Progenitor cell of endocrine pancreas (in vitro differentiated cells): ENCODE measurements at regions not wholly inside any gene's neighbourhood (a gene's known extent, or its start where the extent isn't known, plus 50 kb on each side); places are given as distances from the start of the nearest gene placed in this dataset.

ENCODE experiments used
- DNase-seq: peaks from one replicate; pipeline ENCODE4 v3.0.0; 2021; ENCODE audit warnings: low spot score; ENCODE audit not compliant: unreplicated experiment
- H3K27ac Mint-ChIP-seq: 2 replicates; pipeline ENCODE4 v1.8.0; 2021; ENCODE audit warnings: mild to moderate bottlenecking, moderate library complexity, mixed read lengths
- H3K27me3 Mint-ChIP-seq: 2 replicates; pipeline ENCODE4 v1.8.0; 2021; ENCODE audit warnings: mixed read lengths
- H3K36me3 Mint-ChIP-seq: 2 replicates; pipeline ENCODE4 v1.8.0; 2022; ENCODE audit warnings: mixed read lengths; ENCODE audit not compliant: insufficient read depth
- H3K4me1 Mint-ChIP-seq: 2 replicates; pipeline ENCODE4 v1.8.0; 2021; ENCODE audit warnings: low read depth, mixed read lengths
- H3K4me3 Mint-ChIP-seq: 2 replicates; pipeline ENCODE4 v1.8.0; 2021; ENCODE audit warnings: low read depth, mild to moderate bottlenecking, moderate library complexity, mixed read lengths
- H3K9me3 Mint-ChIP-seq: 2 replicates; pipeline ENCODE4 v1.8.0; 2021; ENCODE audit warnings: low read depth, mixed read lengths
- CTCF ChIP-seq: fragments of 200-600 bp; sonication (generic); IDR thresholded peaks from one replicate; pipeline ENCODE4 v1.5.0; 2021; ENCODE audit warnings: antibody characterized with exemption, mild to moderate bottlenecking; ENCODE audit not compliant: unreplicated experiment

GRCh38 chr2:120438301-120439066 is 92.5 kb downstream of the INHBB start:
- no peaks in the 10 kb centered on the region for H3K9me3 Mint-ChIP-seq
- H3K27me3 Mint-ChIP-seq = peaks cover 49% of the 10 kb centered on the region
- H3K36me3 Mint-ChIP-seq = no peaks in the 10 kb centered on the region
- TF ChIP-seq CTCF = no peak
- H3K4me1 Mint-ChIP-seq = peaks cover 14% of the 10 kb centered on the region
- DNase-seq = no peak
- no peak overlapping the region for H3K27ac Mint-ChIP-seq
- H3K4me3 Mint-ChIP-seq = no peak overlapping the region

GRCh38 chr2:120439067-120439368 is 93.1 kb downstream of the INHBB start:
- no peak overlapping the region for H3K4me3 Mint-ChIP-seq
- H3K27me3 Mint-ChIP-seq = peaks cover 53% of the 10 kb centered on the region
- H3K36me3 Mint-ChIP-seq = no peaks in the 10 kb centered on the region
- DNase-seq = no peak
- no peaks in the 10 kb centered on the region for H3K9me3 Mint-ChIP-seq
- TF ChIP-seq CTCF = no peak
- no peak overlapping the region for H3K27ac Mint-ChIP-seq
- H3K4me1 Mint-ChIP-seq = peaks cover 14% of the 10 kb centered on the region

- Mint-ChIP-seq H3K27me3 (peaks cover 48% of the 10 kb centered on the region), H3K27ac (no peak overlapping the region), H3K4me3 (peak overlapping the region; percentile 10), H3K4me1 (peaks cover 14% of the 10 kb centered on the region), H3K9me3 (no peaks in the 10 kb centered on the region), H3K36me3 (no peaks in the 10 kb centered on the region)
- TF ChIP-seq CTCF = no peak
- DNase-seq = no peak
Observed at GRCh38 chr2:120439637-120440384, 93.9 kb downstream of the INHBB start.

- H3K4me3 Mint-ChIP-seq = no peak overlapping the region
- peaks cover 42% of the 10 kb centered on the region for H3K27me3 Mint-ChIP-seq
- no peak for TF ChIP-seq CTCF
- no peaks in the 10 kb centered on the region for H3K36me3 Mint-ChIP-seq
- peaks cover 14% of the 10 kb centered on the region for H3K4me1 Mint-ChIP-seq
- DNase-seq = no peak
- H3K9me3 Mint-ChIP-seq = no peaks in the 10 kb centered on the region
- H3K27ac Mint-ChIP-seq = no peak overlapping the region
Observed at GRCh38 chr2:120440521-120441350, 94.8 kb downstream of the INHBB start.

GRCh38 chr2:120441351-120441700 is 95.4 kb downstream of the INHBB start:
- no peak overlapping the region for H3K27ac Mint-ChIP-seq
- no peaks in the 10 kb centered on the region for H3K9me3 Mint-ChIP-seq
- no peak overlapping the region for H3K4me3 Mint-ChIP-seq
- no peak for TF ChIP-seq CTCF
- no peak for DNase-seq
- H3K27me3 Mint-ChIP-seq = peaks cover 42% of the 10 kb centered on the region
- peaks cover 14% of the 10 kb centered on the region for H3K4me1 Mint-ChIP-seq
- no peaks in the 10 kb centered on the region for H3K36me3 Mint-ChIP-seq
